D721Med (cell line): ENCODE measurements at regions not wholly inside any gene's neighbourhood (a gene's known extent, or its start where the extent isn't known, plus 50 kb on each side); places are given as distances from the start of the nearest gene placed in this dataset.

Experiments used
- DNase-seq: peaks from one replicate; pipeline ENCODE4 v3.0.0; 2011; ENCODE audit warnings: low spot score; ENCODE audit not compliant: insufficient read length
- FAIRE-seq: peaks from 2 replicates; lab custom pipeline; 2011; peaks lifted over from hg19 to GRCh38; lab: Jason Lieb, UNC
- CTCF ChIP-seq: IDR thresholded peaks from 2 replicates; pipeline ENCODE4 v1.5.1; 2012; ENCODE audit warnings: mild to moderate bottlenecking, control low read depth; ENCODE audit not compliant: insufficient read depth; ENCODE audit errors: missing control alignments

GRCh38 chr13:47326061-47326460 is 429.2 kb upstream of the HTR2A start:
- no peak for TF ChIP-seq CTCF
- no peak for DNase-seq
- no peak for FAIRE-seq

- TF ChIP-seq CTCF = no peak
- FAIRE-seq (no peak), DNase-seq (no peak)
Measured at GRCh38 chr13:47317356-47317755, 420.5 kb upstream of the HTR2A start.

DNA sequence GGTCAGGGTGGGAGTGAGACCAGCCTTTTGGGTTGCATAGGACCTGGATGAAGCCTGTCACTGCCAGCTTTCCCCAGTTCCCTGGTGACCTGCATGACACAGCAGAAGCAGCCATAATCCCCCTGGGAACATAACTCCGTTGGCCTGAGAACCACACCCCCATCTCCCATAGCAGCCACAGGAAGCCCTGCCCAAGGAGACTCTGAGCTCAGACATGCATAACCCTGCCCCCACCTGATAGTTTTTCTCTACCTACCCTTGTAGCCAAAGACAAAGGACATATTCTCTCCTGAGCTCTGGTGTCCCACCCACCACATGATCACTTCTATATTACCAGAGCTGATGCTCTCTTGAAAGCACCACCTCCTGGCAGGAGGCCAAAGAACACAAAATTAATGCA is 413.5 kb upstream of the HTR2A start:
- no peak for TF ChIP-seq CTCF
- no peak for FAIRE-seq
- no peak for DNase-seq

- DNase-seq (no peak), FAIRE-seq (no peak)
- TF ChIP-seq CTCF = no peak
Measured at GRCh38 chr13:47306991-47307390, 410.1 kb upstream of the HTR2A start.

- FAIRE-seq (no peak), DNase-seq (no peak)
- TF ChIP-seq CTCF = no peak
Measured at GRCh38 chr13:47303626-47304025, 406.8 kb upstream of the HTR2A start.

GRCh38 chr13:47299304-47299703 is 402.5 kb upstream of the HTR2A start:
- no peak for TF ChIP-seq CTCF
- no peak for FAIRE-seq

GRCh38 chr13:47298506-47298905 is 401.7 kb upstream of the HTR2A start:
- no peak for FAIRE-seq
- DNase-seq = no peak
- TF ChIP-seq CTCF = no peak

More at GRCh38 chr13:47299304-47299703, 402.5 kb upstream of the HTR2A start:
- DNase-seq = no peak
